Fibroblast of mammary gland (primary cell): ENCODE measurements at regions not wholly inside any gene's neighbourhood (a gene's known extent, or its start where the extent isn't known, plus 50 kb on each side); places are given as distances from the start of the nearest gene placed in this dataset.

Experiments used
- DNase-seq: peaks from one replicate; pipeline ENCODE4 v3.0.0-alpha.2; 2010; ENCODE audit warnings: low read depth
- H3K4me3 ChIP-seq: 2 replicates; pipeline ENCODE4 v1.5.1; 2011; ENCODE audit warnings: low read depth, mild to moderate bottlenecking, low read length, moderate library complexity; ENCODE audit not compliant: control insufficient read depth
- TF ChIP-seq, protein P1 (sequence below): conservative IDR thresholded peaks from 2 replicates; pipeline ENCODE4 v1.5.1; 2011; ENCODE audit warnings: low read depth, low read length, inconsistent platforms; ENCODE audit not compliant: control insufficient read depth, insufficient read depth

DNA sequence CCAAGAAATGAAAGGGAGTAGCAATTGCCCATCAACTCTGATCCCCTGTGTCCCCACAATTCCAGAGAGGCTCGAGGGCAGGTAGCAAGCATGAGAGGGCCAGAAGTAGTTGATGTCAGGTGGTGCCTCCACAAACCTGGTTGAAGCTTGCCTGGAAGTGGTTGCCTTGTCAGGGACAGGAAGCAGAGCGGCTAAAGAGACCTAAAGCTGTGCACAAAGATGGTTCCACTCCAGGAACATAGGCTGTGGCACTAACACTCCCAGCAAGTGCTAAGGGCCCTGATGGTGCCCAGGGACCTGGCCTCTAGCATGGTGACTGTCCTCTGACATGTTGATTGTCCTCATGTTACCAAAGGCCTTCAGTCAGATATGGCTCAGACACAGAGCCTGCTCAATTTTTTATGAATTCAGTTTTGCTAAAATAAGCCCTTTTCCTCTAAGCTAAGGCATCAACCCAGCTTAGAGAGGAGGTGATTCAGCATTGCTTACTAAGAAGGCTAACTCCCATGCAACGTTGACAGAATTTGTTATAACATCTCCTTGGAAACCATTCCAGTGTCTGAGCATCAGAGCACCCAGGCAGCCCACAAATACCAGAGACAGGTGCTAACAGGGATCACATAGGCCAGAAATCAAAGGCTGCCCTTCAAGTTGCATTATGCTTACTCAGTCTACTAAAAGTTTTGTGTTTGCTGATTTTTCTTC, 196.3 kb upstream of the ARHGAP20 start:
- no peak overlapping the region for H3K4me3 ChIP-seq
- TF ChIP-seq, protein P1, sequence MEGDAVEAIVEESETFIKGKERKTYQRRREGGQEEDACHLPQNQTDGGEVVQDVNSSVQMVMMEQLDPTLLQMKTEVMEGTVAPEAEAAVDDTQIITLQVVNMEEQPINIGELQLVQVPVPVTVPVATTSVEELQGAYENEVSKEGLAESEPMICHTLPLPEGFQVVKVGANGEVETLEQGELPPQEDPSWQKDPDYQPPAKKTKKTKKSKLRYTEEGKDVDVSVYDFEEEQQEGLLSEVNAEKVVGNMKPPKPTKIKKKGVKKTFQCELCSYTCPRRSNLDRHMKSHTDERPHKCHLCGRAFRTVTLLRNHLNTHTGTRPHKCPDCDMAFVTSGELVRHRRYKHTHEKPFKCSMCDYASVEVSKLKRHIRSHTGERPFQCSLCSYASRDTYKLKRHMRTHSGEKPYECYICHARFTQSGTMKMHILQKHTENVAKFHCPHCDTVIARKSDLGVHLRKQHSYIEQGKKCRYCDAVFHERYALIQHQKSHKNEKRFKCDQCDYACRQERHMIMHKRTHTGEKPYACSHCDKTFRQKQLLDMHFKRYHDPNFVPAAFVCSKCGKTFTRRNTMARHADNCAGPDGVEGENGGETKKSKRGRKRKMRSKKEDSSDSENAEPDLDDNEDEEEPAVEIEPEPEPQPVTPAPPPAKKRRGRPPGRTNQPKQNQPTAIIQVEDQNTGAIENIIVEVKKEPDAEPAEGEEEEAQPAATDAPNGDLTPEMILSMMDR = no peak
- DNase-seq = peak; percentile 92

DNA sequence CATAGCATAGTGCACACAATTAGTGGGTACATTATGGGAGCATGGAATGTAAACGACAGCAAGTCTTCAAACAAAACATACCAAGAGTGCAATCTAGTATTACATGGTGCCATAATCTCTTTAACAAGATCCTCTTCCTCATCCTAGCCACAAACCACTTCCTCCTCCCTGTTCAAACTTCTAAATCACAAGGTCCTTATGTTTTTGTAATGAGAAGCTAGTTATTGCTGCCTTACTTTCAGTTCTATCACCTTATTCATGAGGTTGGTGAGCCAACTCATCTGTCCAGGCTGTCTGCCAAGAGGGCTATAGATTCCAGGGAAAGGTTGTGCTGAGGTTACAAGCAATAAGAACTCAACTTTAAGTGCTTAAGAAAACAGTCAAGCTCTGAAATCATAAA, 195.4 kb upstream of the ARHGAP20 start:
- peak; percentile 98 for DNase-seq
- no peak overlapping the region for H3K4me3 ChIP-seq
- TF ChIP-seq, protein P1 = no peak

DNA sequence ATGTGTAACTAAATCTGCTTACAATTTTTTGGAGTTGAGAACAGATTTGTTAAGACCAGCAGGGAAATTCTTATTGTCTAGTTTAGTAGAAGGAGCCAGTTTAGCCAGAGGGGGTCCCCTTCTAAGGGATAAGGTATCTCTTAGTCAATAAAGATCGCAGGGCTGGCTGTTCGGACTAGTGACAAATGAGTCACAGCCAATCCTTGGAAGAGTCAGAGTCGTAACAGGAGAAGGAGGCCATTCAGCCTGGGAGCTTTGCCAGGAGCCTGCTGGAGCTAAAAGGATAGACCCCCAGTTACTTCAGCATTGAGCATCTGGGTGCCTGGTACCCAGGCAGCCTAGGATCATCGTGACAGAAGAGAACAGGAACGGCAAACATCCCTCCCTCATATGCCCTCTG, 191.6 kb upstream of the ARHGAP20 start:
- no peak overlapping the region for H3K4me3 ChIP-seq
- peak; percentile 72 for DNase-seq
- TF ChIP-seq, protein P1 = no peak

DNA sequence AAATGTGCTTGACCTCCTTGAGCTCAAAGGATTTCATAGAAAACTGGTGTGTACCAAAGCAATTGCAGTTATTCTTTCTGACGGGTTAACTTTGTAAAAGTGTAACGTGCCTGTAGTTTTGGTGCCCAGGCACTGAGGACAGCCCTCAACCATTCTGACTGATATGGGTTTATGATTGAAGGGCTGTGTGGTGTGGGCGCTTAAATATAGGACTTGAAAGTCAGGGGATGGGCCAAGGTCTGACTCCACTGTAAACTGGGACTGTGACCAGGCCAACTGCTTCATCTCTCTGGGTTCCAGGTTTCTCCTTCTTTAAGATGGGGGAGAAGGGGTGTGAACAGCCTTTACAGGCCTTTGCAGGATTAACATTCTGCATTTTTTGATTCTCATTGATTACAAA, 191.1 kb upstream of the ARHGAP20 start:
- TF ChIP-seq, protein P1 = no peak
- no peak for DNase-seq
- no peak overlapping the region for H3K4me3 ChIP-seq

DNA sequence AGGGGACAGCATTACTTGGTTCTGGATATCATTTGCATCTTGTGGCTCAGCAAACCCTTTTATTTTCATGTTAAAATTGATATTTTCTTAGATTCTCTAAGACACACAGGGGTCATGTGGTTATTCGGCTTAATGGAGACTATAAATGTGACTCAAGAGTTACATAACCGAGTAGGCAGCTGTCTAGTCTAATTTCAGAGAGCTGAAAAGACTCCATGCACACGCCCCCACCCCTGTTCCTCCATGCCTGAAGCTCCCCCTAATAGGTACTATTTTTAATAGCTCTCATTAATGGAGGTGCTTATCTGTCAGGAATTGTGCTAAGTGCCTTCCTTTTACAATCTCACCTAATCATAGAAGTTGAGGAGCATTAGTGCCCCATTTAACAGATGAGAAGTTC, 189.2 kb upstream of the ARHGAP20 start:
- no peak for DNase-seq
- H3K4me3 ChIP-seq = no peak overlapping the region
- TF ChIP-seq, protein P1 = no peak

DNA sequence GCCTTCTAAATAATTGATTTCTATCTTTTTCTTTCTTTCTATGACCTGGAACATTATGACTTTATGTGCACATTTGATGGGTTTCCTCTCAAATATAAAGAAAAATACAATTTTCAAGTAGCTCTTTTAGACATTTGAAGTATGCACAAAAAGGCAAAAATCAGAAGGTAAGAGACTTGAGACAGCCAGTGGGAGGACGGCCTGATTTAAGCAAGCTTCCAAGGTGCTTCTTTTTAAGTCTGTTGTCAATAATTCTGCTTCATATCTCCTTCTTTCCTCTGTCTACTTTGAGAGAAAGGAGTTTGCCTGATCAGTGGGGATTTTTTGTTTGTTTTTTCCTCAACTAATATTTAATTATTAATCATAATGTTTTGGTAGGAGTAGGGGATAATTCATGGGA, 188.2 kb upstream of the ARHGAP20 start:
- no peak overlapping the region for H3K4me3 ChIP-seq
- no peak for DNase-seq
- TF ChIP-seq, protein P1 = no peak
